Aorta (tissue), 5 donors: ENCODE measurements at regions not wholly inside any gene's neighbourhood (a gene's known extent, or its start where the extent isn't known, plus 50 kb on each side); places are given as distances from the start of the nearest gene placed in this dataset.

ENCODE experiments used
- ATAC-seq: fragments of 200-7000 bp; cut with Tn5 transposase; one replicate; pipeline ENCODE4 v1.9.1; 2022; ENCODE audit warnings: moderate library complexity; ENCODE audit not compliant: low FRiP score
- DNase-seq, 2 donors: peaks; one replicate each; pipeline ENCODE4 v3.0.0-alpha.2; 2020
- H3K27ac ChIP-seq, 2 donors: one replicate each; pipeline ENCODE4 v1.5.1; 2013; ENCODE audit warnings: low read length in 2 of 2, mild to moderate bottlenecking in 2 of 2, moderate library complexity in 2 of 2, control low read depth in 1 of 2, inconsistent platforms in 1 of 2, low read depth in 1 of 2
- H3K27me3 ChIP-seq, 2 donors: one replicate each; pipeline ENCODE4 v1.6.1; 2013; ENCODE audit warnings: control low read depth in 1 of 2, low read length in 1 of 2, mild to moderate bottlenecking in 1 of 2, moderate library complexity in 1 of 2; ENCODE audit not compliant: insufficient read depth in 2 of 2, control insufficient read depth in 1 of 2
- H3K36me3 ChIP-seq, 2 donors: one replicate each; pipeline ENCODE4 v1.6.1; 2013; ENCODE audit warnings: control low read depth in 1 of 2, low read length in 1 of 2, mild to moderate bottlenecking in 1 of 2; ENCODE audit not compliant: insufficient read depth in 2 of 2, control insufficient read depth in 1 of 2
- H3K4me1 ChIP-seq, 2 donors: one replicate each; pipeline ENCODE4 v1.6.1; 2013; ENCODE audit warnings: low read length in 2 of 2, control low read depth in 1 of 2, mild to moderate bottlenecking in 1 of 2, moderate library complexity in 1 of 2; ENCODE audit not compliant: insufficient read depth in 2 of 2, control insufficient read depth in 1 of 2
- H3K4me3 ChIP-seq, 2 donors: one replicate each; pipeline ENCODE4 v1.5.1; 2013; ENCODE audit warnings: low read length in 2 of 2, control low read depth in 1 of 2, mild to moderate bottlenecking in 1 of 2
- H3K9me3 ChIP-seq: one replicate; pipeline ENCODE4 v1.6.1; 2013; ENCODE audit warnings: mild to moderate bottlenecking, low read length; ENCODE audit not compliant: control insufficient read depth
- WGBS, 2 donors: extraction: QIAGEN DNeasy Blood & Tissue Kit; methylation state at CpG; one replicate each; pipeline ENCODE4 v1.1.7; 2013; 5-methylcytosine and 5-hydroxymethylcytosine counted together
- intact Hi-C, 2 donors: fragments of 100-400 bp; cut with DNase I; formaldehyde crosslinking; loops; one replicate each; pipeline versions ENCODE4 v1.14.2 to v1.15.0; 2022
- donor health status: healthy with polysubstance abuse.
- donor health status: Bipolar disorder and iron deficiency.
- donor health status: DM: no; HTN: no; CAD: no.
- donor health status: DM: no; HTN: no; CAD: no.
- donor health status: DM: yes; HTN: yes; CAD: no.

- Histone ChIP-seq H3K27ac (peak overlapping the region in 1 of 2 donors; percentile 75), H3K27me3 (no peaks in the 10 kb centered on the region), H3K4me3 (no peak overlapping the region), H3K4me1 (peaks cover 0 to 4% of the 10 kb centered on the region in 2 donors), H3K36me3 (no peaks in the 10 kb centered on the region), H3K9me3 (no peaks in the 10 kb centered on the region)
- 38 to 42% methylated on average over 5 of the region's 5 CpGs for WGBS, 2 donors
- ATAC-seq (no peak), DNase-seq (no peak)
- intact Hi-C loops: no loop called here
Observed at GRCh38 chr10:29838539-29838938, 203.8 kb upstream of the SVIL start.

GRCh38 chr10:29837586-29837985 lies 202.8 kb upstream of the SVIL start:
- no peaks in the 10 kb centered on the region for H3K9me3 ChIP-seq
- no peaks in the 10 kb centered on the region for H3K36me3 ChIP-seq
- H3K4me3 ChIP-seq: no peak overlapping the region
- peaks cover 0 to 4% of the 10 kb centered on the region in 2 donors for H3K4me1 ChIP-seq
- intact Hi-C loops: no loop called here
- no peaks in the 10 kb centered on the region for H3K27me3 ChIP-seq
- DNase-seq (no peak), ATAC-seq (no peak)
- H3K27ac ChIP-seq: peak overlapping the region in 1 of 2 donors; percentile 6
- WGBS, 2 donors: 90 to 93% methylated on average over 1 of the region's 1 CpG

- H3K36me3 ChIP-seq: no peaks in the 10 kb centered on the region
- H3K27ac ChIP-seq: no peak overlapping the region
- no peak overlapping the region for H3K4me3 ChIP-seq
- peaks cover 0 to 4% of the 10 kb centered on the region in 2 donors for H3K4me1 ChIP-seq
- intact Hi-C loops: no loop called here
- WGBS, 2 donors: 97 to 100% methylated on average over 4 of the region's 4 CpGs
- no peak for DNase-seq
- H3K27me3 ChIP-seq: no peaks in the 10 kb centered on the region
- no peaks in the 10 kb centered on the region for H3K9me3 ChIP-seq
- no peak for ATAC-seq
Observed at GRCh38 chr10:29836396-29836795, 201.6 kb upstream of the SVIL start.

- no peak for DNase-seq
- H3K4me1 ChIP-seq: peaks cover 0 to 4% of the 10 kb centered on the region in 2 donors
- H3K27ac ChIP-seq: no peak overlapping the region
Observed at GRCh38 chr10:29835055-29835454, 200.3 kb upstream of the SVIL start.

GRCh38 chr10:29830531-29831512 lies 196.1 kb upstream of the SVIL start:
- no peak for ATAC-seq
- intact Hi-C loops: no loop called here
- no peak for DNase-seq
- H3K27me3 ChIP-seq: no peaks in the 10 kb centered on the region
- H3K4me3 ChIP-seq: no peak overlapping the region
- WGBS, 2 donors: 90 to 92% methylated on average over 6 of the region's 6 CpGs
- H3K4me1 ChIP-seq: no peaks in the 10 kb centered on the region
- H3K36me3 ChIP-seq: no peaks in the 10 kb centered on the region
- H3K27ac ChIP-seq: no peak overlapping the region
- peaks cover 1% of the 10 kb centered on the region for H3K9me3 ChIP-seq

More at GRCh38 chr10:29835055-29835454, 200.3 kb upstream of the SVIL start:
- Histone ChIP-seq H3K27me3 (no peaks in the 10 kb centered on the region), H3K36me3 (no peaks in the 10 kb centered on the region), H3K9me3 (no peaks in the 10 kb centered on the region), H3K4me3 (no peak overlapping the region)
- no peak for ATAC-seq
- intact Hi-C loops: no loop called here

GRCh38 chr10:29829776-29830175 lies 195.0 kb upstream of the SVIL start:
- Histone ChIP-seq H3K4me3 (no peak overlapping the region), H3K4me1 (no peaks in the 10 kb centered on the region), H3K9me3 (peaks cover 1% of the 10 kb centered on the region), H3K36me3 (no peaks in the 10 kb centered on the region), H3K27me3 (no peaks in the 10 kb centered on the region), H3K27ac (no peak overlapping the region)
- DNase-seq (no peak), ATAC-seq (no peak)
- intact Hi-C loops: no loop called here
- WGBS, 2 donors: 95 to 98% methylated on average over 2 of the region's 2 CpGs

GRCh38 chr10:29828956-29829355 lies 194.2 kb upstream of the SVIL start:
- Histone ChIP-seq H3K4me3 (no peak overlapping the region), H3K36me3 (no peaks in the 10 kb centered on the region), H3K27me3 (no peaks in the 10 kb centered on the region), H3K9me3 (peaks cover 1% of the 10 kb centered on the region), H3K27ac (no peak overlapping the region), H3K4me1 (no peaks in the 10 kb centered on the region)
- intact Hi-C loops: no loop called here
- WGBS, 2 donors: 93 to 98% methylated on average over 3 of the region's 3 CpGs
- ATAC-seq (no peak), DNase-seq (no peak)

- H3K27ac ChIP-seq: no peak overlapping the region
- ATAC-seq: no peak
- WGBS, 2 donors: 88 to 90% methylated on average over 4 of the region's 4 CpGs
Observed at GRCh38 chr10:29828440-29828894, 193.7 kb upstream of the SVIL start.

GRCh38 chr10:29827512-29827911 lies 192.7 kb upstream of the SVIL start:
- no peaks in the 10 kb centered on the region for H3K4me1 ChIP-seq
- intact Hi-C loops: no loop called here
- H3K36me3 ChIP-seq: no peaks in the 10 kb centered on the region
- H3K27ac ChIP-seq: no peak overlapping the region
- DNase-seq (no peak), ATAC-seq (no peak)
- no peaks in the 10 kb centered on the region for H3K27me3 ChIP-seq
- peaks cover 1% of the 10 kb centered on the region for H3K9me3 ChIP-seq
- no peak overlapping the region for H3K4me3 ChIP-seq
- 97 to 98% methylated on average over 7 of the region's 7 CpGs for WGBS, 2 donors

More at GRCh38 chr10:29828440-29828894, 193.7 kb upstream of the SVIL start:
- Histone ChIP-seq H3K4me1 (no peaks in the 10 kb centered on the region), H3K36me3 (no peaks in the 10 kb centered on the region), H3K4me3 (no peak overlapping the region), H3K9me3 (peaks cover 1% of the 10 kb centered on the region), H3K27me3 (no peaks in the 10 kb centered on the region)
- intact Hi-C loops: no loop called here
- no peak for DNase-seq
